Panc1 (cell line): ENCODE measurements at regions not wholly inside any gene's neighbourhood (a gene's known extent, or its start where the extent isn't known, plus 50 kb on each side); places are given as distances from the start of the nearest gene placed in this dataset.

Source experiments
- CTCF ChIP-seq: fragments of 450-650 bp; IDR thresholded peaks from 2 replicates; pipeline ENCODE4 v1.5.1; 2017; ENCODE audit warnings: mild to moderate bottlenecking
- REST ChIP-seq, 2 experiments: IDR thresholded peaks; 2 replicates each; pipeline ENCODE4 v1.6.1; 2011 to 2012; ENCODE audit warnings: low read depth in 2 of 2, control low read depth in 1 of 2, low read length in 1 of 2, mild to moderate bottlenecking in 1 of 2, moderate library complexity in 1 of 2; ENCODE audit not compliant: insufficient read depth in 1 of 2

GRCh38 chr14:89469210-89470198 lies 52.5 kb upstream of the FOXN3 start:
- TF ChIP-seq CTCF: no peak
- no peak for TF ChIP-seq REST (IDR thresholded peaks at IDR 0.05; ENCODE audit: insufficient read depth in 1 of 2, low read depth in 2 of 2, low read length in 1 of 2)
